K562 (cell line): ENCODE measurements at regions not wholly inside any gene's neighbourhood (a gene's known extent, or its start where the extent isn't known, plus 50 kb on each side); places are given as distances from the start of the nearest gene placed in this dataset.

ENCODE experiments used
- ATAC-seq: fragments of 200-7000 bp; cut with Tn5 transposase; 3 replicates; pipeline ENCODE4 v1.9.1; 2020; ENCODE audit warnings: moderate library complexity
- BruUV-seq: library from RNA; stranded (reverse); fragments of 400-500 nt; replicated peaks from 2 replicates; lab custom pipeline; 2021; lab: Mats Ljungman, UMichigan
- CTCF ChIA-PET: fragments of 300-600 bp; formaldehyde crosslinking; extraction: SDS; loops from one replicate; lab custom pipeline; 2021; ENCODE audit warnings: low intra/inter-chr PET ratio; lab: Yijun Ruan, JAX
- POLR2A ChIA-PET: fragments of 300-600, 350-650 bp; sonication (Branson Sonifier 250); formaldehyde crosslinking; extraction: SDS; loops from one replicate; lab custom pipeline; 2021; ENCODE audit warnings: antibody characterized with exemption, inconsistent platforms; lab: Yijun Ruan, JAX
- DNase-seq, 4 experiments: peaks; one replicate each; pipeline versions ENCODE4 v3.0.0 to v3.0.0-alpha.2; 2011 to 2018; ENCODE audit warnings: low spot score in 3 of 4, mixed read lengths in 3 of 4; ENCODE audit errors: extremely low read depth in 1 of 4
- FAIRE-seq: peaks from 2 replicates; lab custom pipeline; 2011; peaks lifted over from hg19 to GRCh38; lab: Jason Lieb, UNC
- H2AFZ ChIP-seq: 2 replicates; pipeline ENCODE4 v1.6.0; 2011; ENCODE audit warnings: low read depth, low read length, control low read depth, inconsistent platforms
- H3K27ac ChIP-seq: fragments of 200-600 bp; 3 replicates; pipeline ENCODE4 v1.8.0; 2011; ENCODE audit warnings: low read depth, mild to moderate bottlenecking, control low read depth, inconsistent platforms, low read length, moderate library complexity, mixed read lengths; ENCODE audit errors: extremely low read depth
- H3K27me3 ChIP-seq, 2 experiments: fragments of 300-600 bp in 1 of 2; 2 replicates in 1 of 2; 3 replicates in 1 of 2; pipeline versions ENCODE4 v1.6.0 to v1.8.0; 2011; ENCODE audit warnings: inconsistent platforms in 2 of 2, low read length in 2 of 2, mild to moderate bottlenecking in 1 of 2, mixed read lengths in 1 of 2, moderate library complexity in 1 of 2; ENCODE audit not compliant: control insufficient read depth in 2 of 2, insufficient read depth in 2 of 2
- H3K36me3 ChIP-seq: fragments of 300-600 bp; 3 replicates; pipeline ENCODE4 v1.8.0; 2011; ENCODE audit warnings: mild to moderate bottlenecking, low read length, inconsistent platforms; ENCODE audit not compliant: control insufficient read depth, insufficient read depth
- H3K4me1 ChIP-seq, 2 experiments: fragments of 200-600 bp in 1 of 2; replicated peaks in 1 of 2; 2 replicates in 1 of 2; 3 replicates in 1 of 2; pipeline versions ENCODE4 v1.5.1 to v1.8.0; 2011; ENCODE audit warnings: inconsistent platforms in 2 of 2, low read length in 2 of 2, mild to moderate bottlenecking in 1 of 2, mixed read lengths in 1 of 2, moderate library complexity in 1 of 2; ENCODE audit not compliant: control insufficient read depth in 2 of 2, insufficient read depth in 2 of 2
- H3K4me2 ChIP-seq: 2 replicates; pipeline ENCODE4 v1.6.1; 2011; ENCODE audit warnings: low read length, control low read depth, inconsistent platforms, mixed read lengths; ENCODE audit not compliant: insufficient read depth
- H3K4me3 ChIP-seq: fragments of 200-600 bp; sonication (generic), shearing (Covaris generic); 2 replicates; pipeline ENCODE4 v1.5.1; 2016; ENCODE audit warnings: control low read depth, inconsistent platforms
- H3K79me2 ChIP-seq: fragments of 200-600 bp; 3 replicates; pipeline ENCODE4 v1.8.0; 2011; ENCODE audit warnings: low read length, inconsistent platforms; ENCODE audit not compliant: control insufficient read depth, insufficient read depth
- H3K9ac ChIP-seq, 2 experiments: 2 replicates each; pipeline versions ENCODE4 v1.6.0 to v1.6.1; 2011; ENCODE audit warnings: low read depth in 2 of 2, low read length in 2 of 2, control low read depth in 1 of 2, inconsistent platforms in 1 of 2, mild to moderate bottlenecking in 1 of 2, mixed read lengths in 1 of 2; ENCODE audit not compliant: insufficient read depth in 1 of 2
- H3K9me1 ChIP-seq: one replicate; pipeline ENCODE4 v1.6.0; 2011; ENCODE audit warnings: inconsistent platforms, mild to moderate bottlenecking, low read length, moderate library complexity; ENCODE audit not compliant: control insufficient read depth, insufficient read depth
- H3K9me3 ChIP-seq: replicated peaks from 2 replicates; pipeline ENCODE4 v1.5.1; 2011; ENCODE audit warnings: low read depth, low read length, inconsistent platforms; ENCODE audit not compliant: control insufficient read depth, insufficient read depth
- H4K20me1 ChIP-seq: replicated peaks from 2 replicates; pipeline ENCODE4 v1.6.1; 2011; ENCODE audit warnings: low read length, inconsistent platforms, mixed read lengths; ENCODE audit not compliant: control insufficient read depth, insufficient read depth
- CCAR2 ChIP-seq: fragments of 200-400 bp; formaldehyde crosslinking; IDR thresholded peaks from 2 replicates; pipeline ENCODE4 v1.6.1; 2017; ENCODE audit warnings: mild to moderate bottlenecking, low read depth, low read length
- DNMT1 ChIP-seq: fragments of 450-650 bp; IDR thresholded peaks from 2 replicates; pipeline ENCODE4 v1.6.1; 2016; ENCODE audit warnings: antibody characterized with exemption, mild to moderate bottlenecking
- ETS1 ChIP-seq: conservative IDR thresholded peaks from 2 replicates; pipeline ENCODE4 v1.6.1; 2011; ENCODE audit warnings: low read depth, mild to moderate bottlenecking, low read length; ENCODE audit not compliant: control insufficient read depth
- HDGF ChIP-seq: fragments of 450-650 bp; IDR thresholded peaks from 2 replicates; pipeline ENCODE4 v1.6.1; 2016
- JUND ChIP-seq, 2 experiments: IDR thresholded peaks; 2 replicates in 1 of 2; 3 replicates in 1 of 2; pipeline ENCODE4 v1.6.1; 2011; ENCODE audit warnings: borderline replicate concordance in 2 of 2, low read depth in 2 of 2, low read length in 2 of 2, improper control_type of control experiment in 1 of 2, missing biosample characterization in 1 of 2, missing genetic modification characterization in 1 of 2, missing genetic modification reagents in 1 of 2
- NCOA1 ChIP-seq: fragments of 450-650 bp; IDR thresholded peaks from 2 replicates; pipeline ENCODE4 v1.6.1; 2016; ENCODE audit warnings: low read depth
- RFX7 ChIP-seq: fragments of 250-450 bp; sonication (Bioruptor Pico); IDR thresholded peaks from 2 replicates; pipeline ENCODE4 v1.5.1; 2021; ENCODE audit warnings: mild to moderate bottlenecking
- TCFL5 ChIP-seq: fragments of 250-450 bp; sonication (Bioruptor Pico); conservative IDR thresholded peaks from 2 replicates; pipeline ENCODE4 v1.6.1; 2021; ENCODE audit warnings: mild to moderate bottlenecking, moderate library complexity, matching md5 sums
- ZBTB43 ChIP-seq: sonication (generic); formaldehyde crosslinking; IDR thresholded peaks from 2 replicates; pipeline ENCODE4 v1.8.0; 2023; ENCODE audit warnings: mild to moderate bottlenecking, missing genetic modification reagents
- ZNF407 ChIP-seq: fragments of 450-650 bp; IDR thresholded peaks from 2 replicates; pipeline ENCODE4 v1.6.1; 2016; ENCODE audit warnings: low read depth
- ZNF507 ChIP-seq: conservative IDR thresholded peaks from 2 replicates; pipeline ENCODE4 v1.6.1; 2017; ENCODE audit warnings: missing genetic modification characterization, missing compliant biosample characterization
- WGBS: fragments of 100-300 bp; shearing (Covaris generic); methylation state at CpG from one replicate; pipeline ENCODE4 v1.1.6; 2016; ENCODE audit warnings: low coverage, mixed read lengths; ENCODE audit not compliant: insufficient coverage; ENCODE audit errors: missing lambda C conversion rate; 5-methylcytosine and 5-hydroxymethylcytosine counted together
- in situ Hi-C: fragments of 300-500 bp; cut with MboI; formaldehyde crosslinking; loops from 4 replicates; pipeline ENCODE4 v1.15.0; 2018; ENCODE audit warnings: inconsistent platforms, mixed read lengths
- intact Hi-C: fragments of 100-400 bp; cut with micrococcal nuclease; formaldehyde crosslinking; loops from 2 replicates; pipeline ENCODE4 v1.14.2; 2022

DNA sequence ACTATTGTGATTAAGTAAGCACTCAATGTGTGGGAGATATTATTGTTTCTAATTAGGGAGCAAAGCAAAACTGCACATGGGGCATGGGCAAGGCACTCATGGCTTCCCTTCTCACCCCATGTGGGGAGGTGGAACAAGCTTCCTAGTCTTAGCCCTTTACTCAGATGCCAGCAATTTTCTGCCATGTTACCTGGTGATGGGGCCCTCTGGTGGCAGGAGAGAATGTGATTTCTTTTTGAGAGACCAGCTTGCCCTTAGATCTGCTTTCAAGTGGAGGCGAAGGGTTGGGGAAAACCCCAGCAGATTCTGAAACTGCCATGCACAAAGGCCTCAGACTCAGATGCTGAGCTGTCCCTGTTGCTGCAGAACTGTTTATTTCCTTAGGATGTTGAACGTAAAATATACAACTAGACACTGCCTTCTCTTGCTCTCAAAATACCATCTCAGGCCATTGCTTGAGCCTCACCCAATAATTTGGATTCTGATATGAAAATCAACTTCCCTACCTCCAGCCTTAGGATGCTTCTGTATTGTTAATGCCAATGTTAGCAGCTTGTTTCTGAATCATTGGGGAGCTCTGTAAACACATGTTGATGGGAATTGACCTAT lies 130.2 kb upstream of the TPRG1 start:
- H3K27ac ChIP-seq: no peak overlapping the region
- CTCF ChIA-PET: interaction anchor here (0.7 kb wide), 1 partner anchor 85 kb away, joined by 3 read pairs; no protein-coding TSS in a partner anchor
- no peak for ATAC-seq
- 4% methylated on average over 2 of the region's 2 CpGs for WGBS
- peak in 1 of 4 experiments; percentile 1 for DNase-seq
- BruUV-seq: no TSS peak
- no peaks in the 10 kb centered on the region for H3K27me3 ChIP-seq
- no peak overlapping the region for H3K4me3 ChIP-seq
- no peaks in the 10 kb centered on the region for H3K9me1 ChIP-seq
- no peak overlapping the region for H3K4me2 ChIP-seq
- H3K9me3 ChIP-seq: no peaks in the 10 kb centered on the region; the same call in 1 of the 2 replicates
- H3K79me2 ChIP-seq: no peaks in the 10 kb centered on the region
- in situ Hi-C loops (no loop called here), intact Hi-C loops (no loop called here)
- H3K36me3 ChIP-seq: no peaks in the 10 kb centered on the region
- no peaks in the 10 kb centered on the region for H4K20me1 ChIP-seq
- POLR2A ChIA-PET: no interaction called here
- no peak overlapping the region for H2AFZ ChIP-seq
- no peak for FAIRE-seq
- H3K9ac ChIP-seq: no peak overlapping the region
- no peaks in the 10 kb centered on the region for H3K4me1 ChIP-seq
- no peak for TF ChIP-seq RFX7 (CRISPR knock-in tag)
- TF ChIP-seq ZNF407: no peak
- TF ChIP-seq HDGF: no peak
- TF ChIP-seq ZBTB43 (CRISPR knock-in tag): no peak
- TF ChIP-seq DNMT1: no peak
- TF ChIP-seq ZNF507 (tag): no peak
- TF ChIP-seq TCFL5 (CRISPR knock-in tag): no peak
- no peak for TF ChIP-seq NCOA1
- TF ChIP-seq CCAR2: no peak
- TF ChIP-seq JUND (IDR thresholded peaks at IDR 0.05; ENCODE audit: borderline replicate concordance, low read depth, low read length): no peak
- TF ChIP-seq JUND (tag; IDR thresholded peaks at IDR 0.05; ENCODE audit: borderline replicate concordance, low read depth, low read length): no peak
- TF ChIP-seq ETS1: no peak
